CD4-positive, CD25-positive, alpha-beta regulatory T cell (primary cell): ENCODE measurements at regions not wholly inside any gene's neighbourhood (a gene's known extent, or its start where the extent isn't known, plus 50 kb on each side); places are given as distances from the start of the nearest gene placed in this dataset.
A peak's percentile ranks its signal among the peaks of the same experiment; 100 is the strongest.

Experiments used
- ATAC-seq, 2 donors: fragments of 150-1000 bp; cut with Tn5 transposase; one replicate each; pipeline ENCODE4 v1.10.0; 2021; ENCODE audit warnings: low read depth in 2 of 2, moderate number of reproducible peaks in 2 of 2, moderate library complexity in 1 of 2
- DNase-seq, 3 donors: peaks; one replicate each; pipeline versions ENCODE4 v3.0.0 to v3.0.0-alpha.2; 2012 to 2022; ENCODE audit warnings: mixed read lengths in 1 of 3
- H3K27ac ChIP-seq: one replicate; pipeline ENCODE4 v1.7.0; 2013; ENCODE audit warnings: mild to moderate bottlenecking, low read length; ENCODE audit not compliant: insufficient read depth, poor library complexity, severe bottlenecking
- H3K27me3 ChIP-seq: one replicate; pipeline ENCODE4 v1.7.0; 2013; ENCODE audit warnings: low read length; ENCODE audit not compliant: control insufficient read depth, insufficient read depth
- H3K36me3 ChIP-seq: one replicate; pipeline ENCODE4 v1.7.0; 2013; ENCODE audit warnings: mild to moderate bottlenecking, low read length, moderate library complexity; ENCODE audit not compliant: control insufficient read depth, insufficient read depth
- H3K4me1 ChIP-seq: 2 replicates; pipeline ENCODE4 v1.7.0; 2013; ENCODE audit warnings: mild to moderate bottlenecking, low read length; ENCODE audit not compliant: insufficient read depth, control insufficient read depth, poor library complexity, severe bottlenecking
- H3K4me3 ChIP-seq: one replicate; pipeline ENCODE4 v1.7.0; 2013; ENCODE audit warnings: low read depth, mild to moderate bottlenecking, low read length, moderate library complexity
- H3K9me3 ChIP-seq, 2 experiments: 1 replicate in 1 of 2; 2 replicates in 1 of 2; pipeline ENCODE4 v1.7.0; 2013; ENCODE audit warnings: low read length in 2 of 2, mild to moderate bottlenecking in 1 of 2, moderate library complexity in 1 of 2; ENCODE audit not compliant: control insufficient read depth in 2 of 2
- H3K27ac Mint-ChIP-seq, 3 donors: one replicate each; pipeline ENCODE4 v1.8.0; 2020 to 2022; ENCODE audit warnings: mild to moderate bottlenecking in 3 of 3, mixed read lengths in 3 of 3, moderate library complexity in 2 of 3
- H3K27me3 Mint-ChIP-seq: one replicate; pipeline ENCODE4 v1.8.0; 2022; ENCODE audit warnings: mild to moderate bottlenecking, mixed read lengths
- H3K36me3 Mint-ChIP-seq: one replicate; pipeline ENCODE4 v1.8.0; 2020; ENCODE audit warnings: mixed read lengths
- H3K4me1 Mint-ChIP-seq, 4 donors: one replicate each; pipeline ENCODE4 v1.8.0; 2020 to 2022; ENCODE audit warnings: mixed read lengths in 4 of 4, mild to moderate bottlenecking in 1 of 4
- H3K4me3 Mint-ChIP-seq, 4 donors: one replicate each; pipeline ENCODE4 v1.8.0; 2020 to 2022; ENCODE audit warnings: mild to moderate bottlenecking in 4 of 4, mixed read lengths in 4 of 4, moderate library complexity in 3 of 4
- H3K9me3 Mint-ChIP-seq, 7 donors: one replicate each; pipeline ENCODE4 v1.8.0; 2020 to 2022; ENCODE audit warnings: mixed read lengths in 7 of 7, mild to moderate bottlenecking in 3 of 7, moderate library complexity in 2 of 7

DNA sequence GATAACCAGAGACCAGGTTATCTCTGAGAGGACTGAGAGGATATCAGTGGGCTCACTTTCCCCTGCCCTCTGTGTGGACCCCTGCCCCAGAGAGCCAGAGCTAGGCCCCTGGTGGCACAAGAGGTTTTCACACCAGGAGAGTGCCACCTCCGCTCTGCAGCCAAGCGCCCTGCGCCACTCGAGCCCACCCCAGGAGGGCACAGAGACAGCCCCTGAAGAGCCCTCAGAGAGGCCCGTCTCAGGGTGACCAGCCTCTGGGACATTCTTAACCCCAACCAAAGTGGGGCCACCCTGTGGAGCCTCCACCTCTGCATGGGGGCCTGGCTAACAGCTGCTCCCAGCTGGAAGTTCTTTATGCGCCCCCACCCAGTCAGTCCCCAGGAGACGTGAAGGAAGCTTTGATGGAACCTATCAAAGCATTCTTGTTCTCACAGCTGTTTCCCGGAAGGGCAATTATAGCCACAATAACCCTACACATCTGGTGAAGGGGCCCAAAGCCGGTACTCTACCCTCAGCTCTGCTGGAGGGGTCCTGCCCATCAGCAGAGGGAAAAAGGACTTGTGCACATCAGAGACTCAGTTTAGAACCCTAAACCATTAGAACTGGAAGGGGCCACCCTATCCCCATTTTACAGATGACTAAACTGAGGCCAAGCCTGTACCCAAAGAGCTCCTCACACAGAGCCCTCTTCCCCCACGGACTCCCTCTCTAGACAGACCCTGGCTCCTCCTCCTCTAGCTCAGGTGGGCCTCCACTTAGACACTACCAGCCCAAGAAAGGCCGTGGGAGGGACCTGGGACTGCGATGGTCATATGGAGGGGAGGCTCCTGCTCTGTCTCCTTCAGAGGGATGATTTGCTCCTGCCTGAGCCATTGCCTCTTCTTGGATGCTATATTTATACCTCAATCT lies 101.1 kb downstream of the ZFP36L2 start:
- peaks cover 32% of the 10 kb centered on the region for H3K4me1 ChIP-seq

DNA sequence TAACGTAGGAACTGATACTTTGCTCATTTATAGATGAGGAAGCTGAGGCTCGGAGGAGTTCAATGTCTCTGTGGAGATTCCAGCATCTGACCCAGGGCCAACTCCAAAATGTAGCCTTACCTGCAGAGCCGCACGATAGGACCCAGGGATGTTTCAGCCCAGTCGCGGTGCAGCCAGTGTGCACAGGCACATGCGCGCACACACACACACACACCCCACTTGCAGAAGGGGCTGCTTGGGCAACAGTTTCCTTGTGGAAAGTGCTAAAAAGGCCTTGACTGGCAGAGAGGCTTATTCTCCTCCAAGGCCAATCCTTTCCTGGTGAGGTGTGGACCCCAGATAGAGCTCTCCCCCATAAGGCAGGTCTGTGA lies 101.7 kb downstream of the ZFP36L2 start:
- no peak for DNase-seq
- peaks cover 16 to 40% (median 27%) of the 10 kb centered on the region in 4 donors for H3K4me1 Mint-ChIP-seq

More for the DNA sequence above, 101.1 kb downstream of the ZFP36L2 start:
- DNase-seq (no peak), ATAC-seq (no peak)
- H3K36me3 Mint-ChIP-seq, result no peaks in the 10 kb centered on the region
- H3K4me3 Mint-ChIP-seq, result no peak overlapping the region
- Histone ChIP-seq H3K36me3 (no peaks in the 10 kb centered on the region), H3K4me3 (no peak overlapping the region), H3K9me3 (no peaks in the 10 kb centered on the region), H3K27ac (no peak overlapping the region), H3K27me3 (no peaks in the 10 kb centered on the region)
- H3K27ac Mint-ChIP-seq, result no peak overlapping the region
- H3K9me3 Mint-ChIP-seq, result no peaks in the 10 kb centered on the region
- H3K27me3 Mint-ChIP-seq, result peaks cover 8% of the 10 kb centered on the region
- peaks cover 17 to 46% (median 33%) of the 10 kb centered on the region in 4 donors for H3K4me1 Mint-ChIP-seq

DNA sequence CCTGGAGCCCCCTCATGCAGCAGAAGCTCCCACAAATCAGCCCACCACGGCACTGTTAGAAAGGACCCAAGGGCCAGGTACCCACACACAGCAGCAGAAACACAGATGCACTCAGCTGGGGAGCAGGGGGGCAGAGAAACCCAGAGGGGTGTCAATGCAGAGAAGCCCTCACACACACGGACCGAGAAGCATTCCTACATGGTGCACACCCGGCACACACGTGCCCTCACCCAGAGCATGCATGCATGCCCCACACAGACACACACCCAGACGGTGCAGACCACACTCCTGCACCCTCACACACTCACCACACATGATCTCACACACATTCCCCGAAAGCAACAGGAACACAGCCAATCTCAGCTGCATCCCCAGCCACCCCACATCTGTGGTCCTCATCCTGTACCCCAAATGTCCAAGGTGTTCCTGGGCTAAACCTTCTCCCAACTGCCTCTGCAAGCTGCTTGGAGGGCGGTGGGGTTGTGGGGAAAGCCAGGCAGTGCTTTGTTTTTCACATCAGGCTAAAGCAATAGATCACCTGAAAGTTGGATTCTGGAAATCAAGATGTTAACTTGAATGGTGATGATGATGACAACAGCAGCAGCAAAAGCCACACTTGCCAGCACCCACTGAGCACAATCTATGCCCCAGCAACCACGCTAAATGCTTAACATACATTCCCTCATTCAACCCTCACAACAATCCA lies 102.3 kb downstream of the ZFP36L2 start:
- Histone ChIP-seq H3K36me3 (no peaks in the 10 kb centered on the region), H3K9me3 (no peaks in the 10 kb centered on the region), H3K27ac (no peak overlapping the region), H3K27me3 (no peaks in the 10 kb centered on the region), H3K4me1 (peaks cover 20% of the 10 kb centered on the region), H3K4me3 (no peak overlapping the region)
- Mint-ChIP-seq H3K9me3 (peaks cover 0 to 7% (median 0%) of the 10 kb centered on the region in 7 donors), H3K27me3 (peaks cover 8% of the 10 kb centered on the region), H3K4me1 (peaks cover 11 to 34% (median 23%) of the 10 kb centered on the region in 4 donors), H3K4me3 (peak overlapping the region in 1 of 4 donors; percentile 17), H3K36me3 (no peaks in the 10 kb centered on the region), H3K27ac (peak overlapping the region; percentile 55 to 85 (median 60))
- ATAC-seq, result no peak
- DNase-seq, result no peak

More for the DNA sequence above, 101.7 kb downstream of the ZFP36L2 start:
- no peaks in the 10 kb centered on the region for H3K36me3 ChIP-seq
- H3K36me3 Mint-ChIP-seq, result no peaks in the 10 kb centered on the region
- no peak overlapping the region for H3K4me3 Mint-ChIP-seq
- peaks cover 8% of the 10 kb centered on the region for H3K27me3 Mint-ChIP-seq
- H3K9me3 ChIP-seq, result no peaks in the 10 kb centered on the region
- no peak overlapping the region for H3K27ac ChIP-seq
- no peak overlapping the region for H3K4me3 ChIP-seq
- peaks cover 25% of the 10 kb centered on the region for H3K4me1 ChIP-seq
- ATAC-seq, result no peak
- peaks cover 0 to 2% (median 0%) of the 10 kb centered on the region in 7 donors for H3K9me3 Mint-ChIP-seq
- H3K27ac Mint-ChIP-seq, result no peak overlapping the region
- H3K27me3 ChIP-seq, result no peaks in the 10 kb centered on the region

DNA sequence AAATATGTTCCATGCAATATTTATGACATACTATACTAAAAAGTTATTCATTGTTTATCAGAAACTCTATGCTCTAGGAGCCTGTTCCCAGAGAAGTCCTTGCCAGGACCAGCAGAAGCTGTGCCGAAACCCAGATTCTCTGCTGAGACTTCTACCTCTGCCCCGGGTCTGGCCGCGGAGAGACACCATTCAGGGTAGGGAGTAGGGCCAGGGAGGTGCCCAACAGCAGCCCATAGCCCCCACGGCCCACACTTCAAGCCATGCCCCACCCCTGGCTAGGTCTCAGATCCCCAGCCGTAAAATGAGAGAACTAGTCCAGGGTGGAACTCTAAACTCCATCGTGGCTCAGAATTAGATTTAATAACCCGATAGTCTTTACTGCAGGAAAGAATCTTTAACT lies 102.9 kb downstream of the ZFP36L2 start:
- H3K27ac Mint-ChIP-seq, result peak overlapping the region in 1 of 3 donors; percentile 60
- DNase-seq, result no peak

DNA sequence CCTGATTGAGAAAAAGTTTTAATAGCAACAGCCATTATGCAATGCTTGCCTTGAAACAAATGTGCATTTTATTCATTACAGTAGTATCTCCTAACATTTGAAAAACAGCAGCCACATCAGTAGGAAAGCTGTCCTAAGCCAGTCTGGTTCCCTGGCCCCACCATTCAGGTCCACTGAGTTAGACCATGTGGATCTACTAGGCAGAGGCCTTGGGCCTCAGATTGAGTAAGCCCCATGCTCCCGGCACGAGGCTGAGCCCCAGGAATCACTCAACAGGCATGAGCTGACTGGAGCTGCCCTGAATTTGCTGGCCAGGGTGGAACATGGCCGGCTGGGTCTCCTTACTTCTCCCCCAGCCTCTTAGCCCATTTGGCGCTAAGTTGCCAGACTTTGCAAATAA lies 103.4 kb downstream of the ZFP36L2 start:
- peaks cover 8% of the 10 kb centered on the region for H3K27me3 Mint-ChIP-seq

More for the DNA sequence above, 102.9 kb downstream of the ZFP36L2 start:
- no peak overlapping the region for H3K4me3 Mint-ChIP-seq
- H3K36me3 Mint-ChIP-seq, result no peaks in the 10 kb centered on the region
- H3K27me3 Mint-ChIP-seq, result peaks cover 8% of the 10 kb centered on the region
- H3K9me3 Mint-ChIP-seq, result peaks cover 0 to 14% (median 0%) of the 10 kb centered on the region in 7 donors
- H3K4me1 ChIP-seq, result peaks cover 14% of the 10 kb centered on the region
- peaks cover 4 to 28% (median 17%) of the 10 kb centered on the region in 4 donors for H3K4me1 Mint-ChIP-seq
- no peaks in the 10 kb centered on the region for H3K36me3 ChIP-seq
- H3K27ac ChIP-seq, result no peak overlapping the region
- H3K4me3 ChIP-seq, result no peak overlapping the region
- ATAC-seq, result no peak
- H3K27me3 ChIP-seq, result no peaks in the 10 kb centered on the region
- no peaks in the 10 kb centered on the region for H3K9me3 ChIP-seq

DNA sequence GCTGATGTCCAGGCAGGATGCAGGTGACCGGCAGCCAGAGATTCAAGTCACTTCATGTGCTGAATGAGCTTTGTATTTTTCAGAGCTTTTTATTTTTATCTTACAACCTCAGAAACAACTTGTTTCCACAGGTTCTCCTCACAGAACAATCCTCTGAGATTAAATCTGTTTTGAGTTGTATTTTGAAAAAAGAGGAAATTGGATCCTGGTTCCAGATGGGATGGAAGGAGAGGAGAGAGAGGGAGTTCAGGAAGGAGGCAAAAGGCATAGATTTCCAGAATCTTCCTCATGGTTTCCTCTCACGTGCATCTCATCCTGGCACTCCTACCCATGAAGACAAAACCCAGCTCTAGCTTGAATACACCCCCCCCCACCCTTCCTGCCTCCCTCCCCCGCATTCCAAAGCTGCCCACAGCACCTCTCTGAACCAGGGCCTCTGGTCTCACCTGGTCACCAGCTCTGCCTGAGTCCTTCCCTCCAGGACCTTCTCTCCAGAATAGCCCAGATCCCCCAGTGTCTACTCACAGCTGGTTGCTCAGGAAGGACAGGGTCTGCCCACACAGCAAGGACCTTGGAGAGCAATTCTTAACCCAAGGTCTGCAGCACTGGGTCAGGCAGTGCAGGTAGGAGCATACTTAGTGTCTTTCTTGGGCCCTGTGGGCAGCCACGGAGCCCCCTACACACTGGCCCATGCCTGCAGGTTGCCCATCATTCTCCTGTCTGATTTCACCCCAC lies 104.7 kb downstream of the ZFP36L2 start:
- H3K4me3 ChIP-seq, result no peak overlapping the region
- no peak overlapping the region for H3K27ac ChIP-seq
- H3K4me1 ChIP-seq, result no peaks in the 10 kb centered on the region
- peaks cover 0 to 15% (median 0%) of the 10 kb centered on the region in 7 donors for H3K9me3 Mint-ChIP-seq
- no peaks in the 10 kb centered on the region for H3K36me3 Mint-ChIP-seq
- H3K36me3 ChIP-seq, result no peaks in the 10 kb centered on the region
- H3K4me3 Mint-ChIP-seq, result no peak overlapping the region
- H3K4me1 Mint-ChIP-seq, result peaks cover 0 to 14% (median 5%) of the 10 kb centered on the region in 4 donors
- no peaks in the 10 kb centered on the region for H3K27me3 ChIP-seq
- H3K9me3 ChIP-seq, result no peaks in the 10 kb centered on the region
- ATAC-seq (no peak), DNase-seq (no peak)
- peaks cover 8% of the 10 kb centered on the region for H3K27me3 Mint-ChIP-seq
- peak overlapping the region in 2 of 3 donors; percentile 26 to 33 for H3K27ac Mint-ChIP-seq

More for the DNA sequence above, 103.4 kb downstream of the ZFP36L2 start:
- peak overlapping the region in 1 of 3 donors; percentile 71 for H3K27ac Mint-ChIP-seq
- ATAC-seq (no peak), DNase-seq (no peak)
- no peak overlapping the region for H3K4me3 ChIP-seq
- H3K36me3 ChIP-seq, result no peaks in the 10 kb centered on the region
- peaks cover 0 to 23% (median 12%) of the 10 kb centered on the region in 4 donors for H3K4me1 Mint-ChIP-seq
- H3K4me3 Mint-ChIP-seq, result no peak overlapping the region
- peaks cover 0 to 15% (median 0%) of the 10 kb centered on the region in 7 donors for H3K9me3 Mint-ChIP-seq
- no peak overlapping the region for H3K27ac ChIP-seq
- H3K9me3 ChIP-seq, result no peaks in the 10 kb centered on the region
- H3K36me3 Mint-ChIP-seq, result no peaks in the 10 kb centered on the region
- H3K4me1 ChIP-seq, result peaks cover 9% of the 10 kb centered on the region
- H3K27me3 ChIP-seq, result no peaks in the 10 kb centered on the region

DNA sequence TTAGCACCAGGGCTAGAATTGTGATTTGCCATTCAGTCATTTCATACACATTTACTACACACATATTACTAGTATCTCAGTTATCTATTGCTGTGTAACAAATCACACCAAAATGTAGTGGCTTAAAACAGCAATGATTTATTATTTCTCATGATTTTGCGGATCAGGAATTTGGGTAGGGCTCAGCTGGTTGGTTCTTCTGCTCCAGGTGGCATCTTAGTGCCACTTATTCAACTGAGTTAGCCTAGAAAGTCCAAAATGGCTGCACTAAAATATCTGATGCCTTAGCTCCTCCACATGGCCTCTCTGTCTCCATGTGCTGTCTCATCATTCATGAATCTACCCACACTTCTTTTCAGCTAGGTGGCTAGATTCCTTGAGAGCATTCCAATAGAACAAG lies 107.1 kb downstream of the ZFP36L2 start:
- ATAC-seq (no peak), DNase-seq (no peak)
- H3K4me1 Mint-ChIP-seq, result peaks cover 0 to 7% (median 4%) of the 10 kb centered on the region in 4 donors
- Histone ChIP-seq H3K4me1 (no peaks in the 10 kb centered on the region), H3K9me3 (no peaks in the 10 kb centered on the region), H3K27me3 (no peaks in the 10 kb centered on the region), H3K36me3 (no peaks in the 10 kb centered on the region), H3K27ac (no peak overlapping the region), H3K4me3 (no peak overlapping the region)
- H3K27me3 Mint-ChIP-seq, result no peaks in the 10 kb centered on the region
- H3K9me3 Mint-ChIP-seq, result peaks cover 0 to 15% (median 0%) of the 10 kb centered on the region in 7 donors
- no peaks in the 10 kb centered on the region for H3K36me3 Mint-ChIP-seq
- H3K4me3 Mint-ChIP-seq, result no peak overlapping the region
- H3K27ac Mint-ChIP-seq, result no peak overlapping the region
